Peyer's patch (tissue), 4 donors: ENCODE measurements at regions not wholly inside any gene's neighbourhood (a gene's known extent, or its start where the extent isn't known, plus 50 kb on each side); places are given as distances from the start of the nearest gene placed in this dataset.

Experiments
- DNase-seq, 3 donors: peaks; one replicate each; pipeline ENCODE4 v3.0.0-alpha.2; 2017 to 2019
- H3K27ac ChIP-seq, 4 donors: fragments of 200-600 bp; sonication (generic); one replicate each; pipeline ENCODE4 v1.5.1; 2016 to 2019
- H3K27me3 ChIP-seq, 2 donors: fragments of 200-600 bp; sonication (generic); one replicate each; pipeline ENCODE4 v1.5.1; 2019
- H3K36me3 ChIP-seq, 3 donors: fragments of 200-600 bp; sonication (generic); one replicate each; pipeline ENCODE4 v1.5.1; 2016 to 2019
- H3K4me1 ChIP-seq, 4 donors: fragments of 200-600 bp; sonication (generic); one replicate each; pipeline ENCODE4 v1.5.1; 2016 to 2019
- H3K4me3 ChIP-seq, 4 donors: fragments of 200-600 bp; sonication (generic); 1 replicate in 3 of 4; 2 replicates in 1 of 4; pipeline ENCODE4 v1.5.1; 2016 to 2019; ENCODE audit warnings: mild to moderate bottlenecking in 1 of 4
- H3K9me3 ChIP-seq, 4 donors: fragments of 200-600 bp; sonication (generic); one replicate each; pipeline ENCODE4 v1.5.1; 2016 to 2019; ENCODE audit warnings: mild to moderate bottlenecking in 1 of 4
- POLR2A ChIP-seq, 2 donors: fragments of 450-650 bp; IDR thresholded peaks; one replicate each; pipeline ENCODE4 v1.5.1; 2017; ENCODE audit warnings: antibody characterized with exemption in 2 of 2, mild to moderate bottlenecking in 2 of 2, moderate library complexity in 2 of 2
- TF ChIP-seq, protein P1 (sequence below), 6 experiments: fragments of 450-650 bp in 4 of 6; fragments of 200-600 bp in 2 of 6; sonication (generic) in 1 of 6; IDR thresholded peaks; one replicate each; pipeline ENCODE4 v1.5.1; 2017 to 2019; ENCODE audit warnings: antibody characterized with exemption in 6 of 6, mild to moderate bottlenecking in 3 of 6, moderate library complexity in 1 of 6

DNA sequence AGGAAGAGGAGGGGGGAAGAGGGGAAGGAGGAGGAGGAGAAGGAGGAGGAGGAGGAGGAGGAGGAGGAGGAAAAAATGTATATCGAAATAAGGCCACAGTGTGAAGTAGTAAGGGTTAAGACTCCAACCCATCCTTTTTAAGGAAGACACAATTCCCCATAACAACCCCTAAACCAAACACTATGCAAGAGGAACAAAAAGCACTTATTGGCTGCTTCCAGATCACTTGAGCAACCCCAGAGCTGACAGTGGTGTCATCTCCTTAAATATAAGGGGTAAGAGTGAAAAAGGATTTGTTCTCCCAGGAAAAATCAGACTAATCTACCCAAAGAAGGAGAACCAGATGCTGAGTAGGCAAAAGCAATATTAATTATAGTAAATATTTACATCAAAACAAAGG is 169.1 kb upstream of the SASH1 start:
- Histone ChIP-seq H3K27ac (no peak overlapping the region), H3K9me3 (no peaks in the 10 kb centered on the region), H3K36me3 (no peaks in the 10 kb centered on the region), H3K27me3 (no peaks in the 10 kb centered on the region), H3K4me3 (no peak overlapping the region), H3K4me1 (no peaks in the 10 kb centered on the region)
- DNase-seq, result no peak
- TF ChIP-seq, protein P1, sequence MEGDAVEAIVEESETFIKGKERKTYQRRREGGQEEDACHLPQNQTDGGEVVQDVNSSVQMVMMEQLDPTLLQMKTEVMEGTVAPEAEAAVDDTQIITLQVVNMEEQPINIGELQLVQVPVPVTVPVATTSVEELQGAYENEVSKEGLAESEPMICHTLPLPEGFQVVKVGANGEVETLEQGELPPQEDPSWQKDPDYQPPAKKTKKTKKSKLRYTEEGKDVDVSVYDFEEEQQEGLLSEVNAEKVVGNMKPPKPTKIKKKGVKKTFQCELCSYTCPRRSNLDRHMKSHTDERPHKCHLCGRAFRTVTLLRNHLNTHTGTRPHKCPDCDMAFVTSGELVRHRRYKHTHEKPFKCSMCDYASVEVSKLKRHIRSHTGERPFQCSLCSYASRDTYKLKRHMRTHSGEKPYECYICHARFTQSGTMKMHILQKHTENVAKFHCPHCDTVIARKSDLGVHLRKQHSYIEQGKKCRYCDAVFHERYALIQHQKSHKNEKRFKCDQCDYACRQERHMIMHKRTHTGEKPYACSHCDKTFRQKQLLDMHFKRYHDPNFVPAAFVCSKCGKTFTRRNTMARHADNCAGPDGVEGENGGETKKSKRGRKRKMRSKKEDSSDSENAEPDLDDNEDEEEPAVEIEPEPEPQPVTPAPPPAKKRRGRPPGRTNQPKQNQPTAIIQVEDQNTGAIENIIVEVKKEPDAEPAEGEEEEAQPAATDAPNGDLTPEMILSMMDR (IDR thresholded peaks at IDR 0.05), result no peak
- TF ChIP-seq POLR2A (IDR thresholded peaks at IDR 0.05), result no peak

DNA sequence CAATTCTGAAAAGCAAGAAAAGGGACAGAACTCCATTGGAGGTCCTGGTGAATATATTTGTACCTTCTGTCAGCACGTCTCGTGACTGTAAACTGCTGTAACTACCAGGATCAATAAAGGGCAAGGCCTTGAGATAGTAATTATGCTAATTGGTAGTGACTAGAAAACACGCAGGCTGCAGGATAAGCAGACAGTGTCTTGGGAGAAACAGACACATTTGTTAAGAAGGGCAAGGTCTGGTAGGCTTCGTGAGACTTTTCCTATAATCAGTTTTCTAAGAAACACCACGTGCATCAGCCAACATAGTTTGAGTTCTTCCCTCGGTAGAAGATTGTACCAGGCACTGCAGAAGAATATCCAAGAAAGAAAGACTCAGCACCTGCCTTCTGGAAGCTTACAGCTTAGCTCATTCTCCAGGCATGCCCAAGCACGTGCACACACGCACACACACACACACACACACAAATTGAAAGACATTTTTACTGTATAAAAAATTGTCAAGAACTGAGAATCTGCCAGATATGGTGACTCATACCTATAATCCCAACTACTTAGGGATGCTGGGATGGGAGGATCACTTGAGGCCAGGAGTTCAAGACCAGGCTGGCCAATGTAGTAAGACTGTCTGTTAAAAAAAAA is 167.0 kb upstream of the SASH1 start:
- TF ChIP-seq, protein P1 (IDR thresholded peaks at IDR 0.05), result no peak
- no peak for TF ChIP-seq POLR2A (IDR thresholded peaks at IDR 0.05)
- no peaks in the 10 kb centered on the region for H3K36me3 ChIP-seq
- no peak overlapping the region for H3K27ac ChIP-seq
- no peak for DNase-seq
- no peak overlapping the region for H3K4me3 ChIP-seq
- no peaks in the 10 kb centered on the region for H3K27me3 ChIP-seq
- no peaks in the 10 kb centered on the region for H3K4me1 ChIP-seq
- H3K9me3 ChIP-seq, result no peaks in the 10 kb centered on the region

DNA sequence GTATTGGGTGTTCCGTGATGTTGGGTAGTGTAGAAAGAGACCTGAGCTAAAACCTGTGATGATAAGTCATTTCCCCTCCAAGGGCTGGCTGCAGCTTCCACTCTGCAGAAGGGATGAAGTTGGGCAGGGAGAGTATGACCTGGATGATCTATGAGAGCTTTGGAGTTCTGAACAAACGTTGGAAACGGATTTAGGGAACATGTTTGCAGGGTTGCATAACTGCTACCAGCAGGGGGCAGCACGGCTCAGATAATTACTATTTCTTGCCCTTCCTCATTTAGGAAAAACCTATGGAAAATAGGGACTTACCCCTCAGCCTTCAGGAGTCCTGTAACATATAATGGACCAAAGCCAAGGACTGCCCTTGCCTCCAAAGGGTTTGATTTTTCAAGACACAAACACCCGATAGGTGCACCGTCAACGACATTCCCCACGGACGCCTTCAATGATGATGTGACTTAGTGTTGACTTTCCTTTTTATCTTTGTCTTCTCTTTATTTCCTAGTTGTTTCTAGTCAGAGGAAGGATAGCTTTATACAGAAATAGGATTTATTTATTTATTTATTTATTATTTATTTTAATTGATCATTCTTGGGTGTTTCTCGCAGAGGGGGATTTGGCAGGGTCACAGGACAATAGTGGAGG is 164.9 kb upstream of the SASH1 start:
- no peak overlapping the region for H3K27ac ChIP-seq
- H3K4me3 ChIP-seq, result no peak overlapping the region
- H3K27me3 ChIP-seq, result no peaks in the 10 kb centered on the region
- TF ChIP-seq, protein P1 (IDR thresholded peaks at IDR 0.05), result peak; percentile 9 to 80 (median 70)
- no peak for TF ChIP-seq POLR2A (IDR thresholded peaks at IDR 0.05)
- no peaks in the 10 kb centered on the region for H3K36me3 ChIP-seq
- H3K4me1 ChIP-seq, result no peaks in the 10 kb centered on the region
- DNase-seq, result peak; percentile 20 to 83 (median 70)
- H3K9me3 ChIP-seq, result no peaks in the 10 kb centered on the region

DNA sequence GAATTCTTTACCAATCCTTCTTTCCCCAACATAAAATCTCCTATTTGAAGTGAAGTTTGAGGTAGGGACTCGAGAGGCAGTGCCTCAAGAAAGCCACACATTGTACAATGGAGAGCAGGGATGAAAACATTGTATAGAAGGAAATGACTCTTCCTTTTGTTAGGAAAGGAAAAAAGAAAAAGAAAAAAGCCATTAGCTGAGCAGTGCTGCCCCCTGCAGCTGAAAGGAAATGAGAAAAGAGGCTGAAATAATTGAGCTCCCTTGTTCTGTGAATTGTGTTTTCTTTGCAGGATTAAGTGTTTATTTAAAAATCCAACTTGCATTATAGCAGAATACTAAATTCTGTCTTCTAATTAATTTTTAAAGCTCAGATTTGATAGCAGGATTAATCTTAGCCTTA is 162.9 kb upstream of the SASH1 start:
- no peak overlapping the region for H3K27ac ChIP-seq
- H3K4me1 ChIP-seq, result no peaks in the 10 kb centered on the region
- no peak overlapping the region for H3K4me3 ChIP-seq
- TF ChIP-seq POLR2A (IDR thresholded peaks at IDR 0.05), result no peak
- TF ChIP-seq, protein P1 (IDR thresholded peaks at IDR 0.05), result peak in 3 of 6 experiments; percentile 27 to 42 (median 35)
- DNase-seq, result no peak
- H3K27me3 ChIP-seq, result no peaks in the 10 kb centered on the region
- H3K36me3 ChIP-seq, result no peaks in the 10 kb centered on the region
- no peaks in the 10 kb centered on the region for H3K9me3 ChIP-seq

DNA sequence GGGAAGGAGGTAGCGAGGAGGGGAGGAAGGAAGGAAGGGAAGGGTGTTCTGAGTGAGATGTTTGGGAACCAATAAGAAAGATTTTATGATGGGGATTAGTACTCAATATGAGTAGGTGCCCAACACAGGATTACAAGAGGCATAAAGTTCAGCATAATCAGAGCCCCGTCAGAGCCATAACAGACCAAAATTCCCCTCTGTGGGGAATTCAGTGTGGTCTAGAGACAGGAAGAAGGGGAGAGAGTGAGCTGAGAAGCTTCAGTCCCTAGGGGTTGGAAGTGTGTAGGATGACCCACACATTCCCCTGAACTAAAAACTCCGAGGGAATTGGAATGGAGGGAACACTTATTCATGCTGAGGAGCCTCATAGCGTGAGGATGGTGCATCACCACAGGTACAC is 160.3 kb upstream of the SASH1 start:
- no peak overlapping the region for H3K4me3 ChIP-seq
- H3K27me3 ChIP-seq, result no peaks in the 10 kb centered on the region
- no peaks in the 10 kb centered on the region for H3K9me3 ChIP-seq
- H3K36me3 ChIP-seq, result no peaks in the 10 kb centered on the region
- TF ChIP-seq, protein P1 (IDR thresholded peaks at IDR 0.05), result no peak
- TF ChIP-seq POLR2A (IDR thresholded peaks at IDR 0.05), result no peak
- no peak for DNase-seq
- H3K4me1 ChIP-seq, result no peaks in the 10 kb centered on the region
- H3K27ac ChIP-seq, result no peak overlapping the region
